ENCODE measurements at regions not wholly inside any gene's neighbourhood (a gene's known extent, or its start where the extent isn't known, plus 50 kb on each side); places are given as distances from the start of the nearest gene placed in this dataset.

- TF ChIP-seq ZNF143 (CRISPR knock-in tag; IDR thresholded peaks at IDR 0.05), result peak; percentile 15; the same call in 1 of the 2 replicates
- peak; percentile 17; the same call in 1 of the 2 replicates for TF ChIP-seq ZNF614 (CRISPR knock-in tag; IDR thresholded peaks at IDR 0.05; ENCODE audit: borderline replicate concordance)
- no peak for TF ChIP-seq NFIC (IDR thresholded peaks at IDR 0.05; ENCODE audit: low read length)
- no peak for TF ChIP-seq ZNF740 (CRISPR knock-in tag; IDR thresholded peaks at IDR 0.05)
- TF ChIP-seq ISX (CRISPR knock-in tag; conservative IDR thresholded peaks at IDR 0.05), result no peak
- peak; percentile 69; the same call in 1 of the 2 replicates for TF ChIP-seq ZSCAN29 (CRISPR knock-in tag; conservative IDR thresholded peaks at IDR 0.05)
- TF ChIP-seq UBTF (CRISPR knock-in tag; IDR thresholded peaks at IDR 0.05), result no peak
- peak; percentile 52; the same call in 1 of the 2 replicates for TF ChIP-seq ZNF609 (CRISPR knock-in tag; IDR thresholded peaks at IDR 0.05; ENCODE audit: borderline replicate concordance)
- TF ChIP-seq BCL3 (CRISPR knock-in tag; IDR thresholded peaks at IDR 0.05), result no peak
- TF ChIP-seq FIP1L1 (IDR thresholded peaks at IDR 0.05; ENCODE audit: borderline replicate concordance, insufficient read depth, low read depth, low read length), result no peak
- TF ChIP-seq MTA1 (CRISPR knock-in tag; IDR thresholded peaks at IDR 0.05; ENCODE audit: borderline replicate concordance), result no peak; the same call in 1 of the 2 replicates
- TF ChIP-seq CHD2 (IDR thresholded peaks at IDR 0.05; ENCODE audit: low read depth, low read length), result no peak
- TF ChIP-seq EED (CRISPR knock-in tag; IDR thresholded peaks at IDR 0.05), result no peak
- no peak for TF ChIP-seq ZNF431 (CRISPR knock-in tag; IDR thresholded peaks at IDR 0.05; ENCODE audit: borderline replicate concordance, low read depth)
- peak; percentile 81; the same call in 1 of the 2 replicates for TF ChIP-seq EHMT2 (IDR thresholded peaks at IDR 0.05; ENCODE audit: borderline replicate concordance, low read depth, low read length)
- no peak for TF ChIP-seq ZNF660 (CRISPR knock-in tag; IDR thresholded peaks at IDR 0.05; ENCODE audit: borderline replicate concordance, low read depth)
- TF ChIP-seq ZNF335 (CRISPR knock-in tag; IDR thresholded peaks at IDR 0.05), result no peak
These were observed 70.9 kb upstream of the UGT2B7 start (continued) for GRCh38 chr4:69025191-69025998.

Measured in HepG2 (cell line).